IPS-18c (cell line): ENCODE measurements at regions not wholly inside any gene's neighbourhood (a gene's known extent, or its start where the extent isn't known, plus 50 kb on each side); places are given as distances from the start of the nearest gene placed in this dataset.

ENCODE experiments used
- H3K4me3 ChIP-seq: 2 replicates; pipeline ENCODE4 v1.7.0; 2013; ENCODE audit warnings: low read depth, mild to moderate bottlenecking, low read length, moderate library complexity; ENCODE audit not compliant: insufficient read depth
- H3K9me3 ChIP-seq: one replicate; pipeline ENCODE4 v1.6.1; 2013; ENCODE audit warnings: mild to moderate bottlenecking, low read length, moderate library complexity; ENCODE audit not compliant: control insufficient read depth, insufficient read depth

DNA sequence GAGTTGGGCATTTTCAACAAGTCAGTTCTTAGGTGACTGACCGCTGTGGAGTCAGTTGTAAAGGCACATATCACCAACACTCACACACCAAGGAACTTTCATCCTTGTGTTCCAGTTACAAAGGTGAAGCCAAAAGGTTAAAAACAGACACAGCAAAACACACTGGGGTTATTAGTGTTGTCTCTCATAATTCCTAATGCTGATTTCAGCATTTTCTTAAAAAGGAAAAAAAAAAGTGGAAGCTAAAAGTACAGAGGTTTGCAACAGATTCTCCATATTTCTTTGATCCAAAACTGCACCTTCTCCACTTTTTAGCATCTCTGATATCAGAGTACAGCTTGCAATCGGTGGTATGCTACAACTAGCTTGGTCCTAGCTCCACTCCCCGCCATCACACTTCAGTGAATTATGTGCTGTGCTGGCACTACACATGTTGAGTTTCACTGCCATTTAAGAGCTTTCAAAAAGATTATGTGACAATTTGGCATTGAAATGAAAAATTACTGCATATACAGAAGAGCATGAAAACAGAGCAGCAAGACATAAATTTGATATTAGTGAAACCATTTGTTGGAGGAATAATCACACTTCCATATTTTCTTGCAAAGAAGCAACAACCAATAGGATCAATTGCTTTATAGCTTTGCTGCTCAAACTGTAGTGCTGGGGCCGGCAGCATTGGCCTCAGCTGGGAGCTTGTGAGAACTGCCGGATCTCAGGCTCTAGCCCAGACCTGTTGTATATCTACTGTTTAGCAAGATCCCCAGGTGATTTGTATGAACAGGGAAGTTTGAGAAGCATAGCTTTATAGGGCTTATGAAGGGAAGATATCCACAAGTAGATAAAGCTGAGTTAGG is 62.3 kb upstream of the DAPL1 start:
- Histone ChIP-seq H3K9me3 (peaks cover 2% of the 10 kb centered on the region), H3K4me3 (no peak overlapping the region)

DNA sequence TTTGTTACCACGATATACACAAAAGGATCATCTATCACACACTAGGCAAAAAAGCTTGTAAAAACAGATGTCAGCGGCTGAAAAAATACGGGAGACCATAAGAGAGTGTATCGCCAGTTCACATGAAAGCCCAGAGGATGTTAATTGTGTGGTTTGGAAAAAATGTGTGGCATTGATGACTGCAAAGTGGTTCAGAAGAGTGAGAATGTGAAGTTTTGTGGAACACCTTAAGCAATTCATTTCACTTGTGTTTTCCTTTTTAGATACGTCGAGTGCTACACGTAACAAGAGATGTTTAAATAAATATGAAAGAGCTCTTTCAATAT is 61.7 kb upstream of the DAPL1 start:
- Histone ChIP-seq H3K4me3 (no peak overlapping the region), H3K9me3 (peaks cover 2% of the 10 kb centered on the region)

DNA sequence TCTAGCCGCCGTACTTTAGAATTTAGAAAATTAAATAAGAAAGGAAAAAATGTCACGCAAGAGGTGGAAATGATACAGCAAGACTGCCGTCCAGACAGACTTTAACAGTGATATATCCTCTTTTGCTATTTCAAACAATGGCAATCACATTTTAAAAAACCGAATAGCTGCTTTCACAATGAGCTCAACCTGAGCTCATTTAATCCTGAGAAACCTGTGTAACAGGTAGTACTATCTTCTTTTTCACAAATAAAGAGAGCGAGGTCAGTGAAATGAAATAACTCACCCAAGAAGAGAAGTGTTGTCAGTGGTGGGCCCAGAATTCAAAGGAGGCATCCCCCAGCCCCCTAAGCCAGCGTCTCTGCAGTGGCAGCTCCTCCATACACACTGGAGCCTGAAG is 60.7 kb upstream of the DAPL1 start:
- H3K4me3 ChIP-seq: no peak overlapping the region
- peaks cover 2% of the 10 kb centered on the region for H3K9me3 ChIP-seq

DNA sequence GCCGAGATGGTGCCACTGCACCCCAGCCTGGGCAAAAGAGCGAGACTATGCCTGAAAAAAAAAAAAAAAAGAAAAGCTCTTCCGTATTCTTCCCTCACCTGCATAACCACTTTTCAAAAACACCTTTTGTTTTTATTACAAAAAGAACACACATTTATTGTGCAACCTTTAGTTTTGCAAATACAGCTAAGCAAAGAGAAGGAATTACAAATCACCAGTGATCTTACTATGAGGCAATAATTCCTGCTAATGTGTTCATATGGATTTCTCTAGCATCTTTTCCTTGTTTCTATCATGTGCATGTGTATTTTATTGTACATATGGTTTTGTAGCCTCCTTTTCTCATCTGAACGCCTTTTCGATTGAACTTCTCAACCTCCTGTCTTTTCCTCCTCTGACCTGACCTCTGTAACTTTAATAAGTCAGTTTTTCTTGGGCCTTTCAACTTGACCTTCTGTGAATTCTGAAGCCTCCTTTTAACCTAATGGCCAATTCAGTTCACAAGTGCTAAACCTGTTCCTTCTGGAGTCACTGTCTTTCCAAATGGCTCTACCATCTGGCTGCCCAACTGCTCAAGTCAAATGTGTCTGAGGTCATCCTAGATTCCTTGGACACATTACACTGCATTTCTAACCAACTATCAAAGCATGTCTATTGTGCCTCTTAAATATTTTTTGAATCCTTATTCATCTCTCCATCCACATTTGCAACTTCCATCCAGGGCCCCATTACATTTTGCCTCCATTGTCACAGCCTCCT is 59.1 kb upstream of the DAPL1 start:
- H3K4me3 ChIP-seq: no peak overlapping the region
- peaks cover 2% of the 10 kb centered on the region for H3K9me3 ChIP-seq

DNA sequence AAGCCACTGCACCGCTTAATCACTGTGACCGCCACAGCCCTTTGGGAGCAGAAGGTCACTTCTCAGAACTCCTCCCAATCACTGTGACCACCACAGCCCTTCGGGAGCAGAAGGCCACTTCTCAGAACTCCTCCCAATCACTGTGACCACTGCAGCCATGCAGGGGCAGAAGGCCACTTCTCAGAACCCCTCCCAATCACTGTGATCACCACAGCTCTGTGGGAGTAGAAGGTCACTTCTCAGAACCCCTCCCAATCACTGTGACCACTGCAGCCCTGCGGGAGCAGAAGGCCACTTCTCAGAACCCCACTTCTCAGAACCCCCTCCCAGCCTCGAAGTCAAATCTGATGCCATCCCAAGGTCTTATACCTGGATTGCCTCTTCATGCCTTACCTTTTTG is 56.8 kb upstream of the DAPL1 start:
- Histone ChIP-seq H3K4me3 (no peak overlapping the region), H3K9me3 (no peaks in the 10 kb centered on the region)

DNA sequence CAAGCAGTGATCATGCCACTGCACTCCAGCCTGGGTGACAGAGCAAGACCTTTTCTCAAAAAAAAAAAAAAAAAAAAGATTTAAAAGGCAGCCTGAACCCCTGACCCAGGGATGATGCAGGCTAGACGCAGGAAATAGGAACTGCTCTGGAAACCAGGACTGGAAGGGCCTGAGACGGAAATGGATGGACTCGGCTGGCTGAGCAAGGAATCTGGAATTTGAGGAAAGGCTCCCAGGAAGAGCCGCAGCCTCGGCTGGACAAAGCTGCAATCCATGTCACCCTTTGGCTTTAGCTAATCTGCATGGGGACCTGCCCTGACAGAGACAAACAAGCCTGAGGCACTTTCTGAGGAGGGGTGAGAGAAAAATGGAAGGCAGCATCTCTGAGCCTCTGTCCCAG is 55.0 kb upstream of the DAPL1 start:
- no peak overlapping the region for H3K4me3 ChIP-seq
- no peaks in the 10 kb centered on the region for H3K9me3 ChIP-seq

DNA sequence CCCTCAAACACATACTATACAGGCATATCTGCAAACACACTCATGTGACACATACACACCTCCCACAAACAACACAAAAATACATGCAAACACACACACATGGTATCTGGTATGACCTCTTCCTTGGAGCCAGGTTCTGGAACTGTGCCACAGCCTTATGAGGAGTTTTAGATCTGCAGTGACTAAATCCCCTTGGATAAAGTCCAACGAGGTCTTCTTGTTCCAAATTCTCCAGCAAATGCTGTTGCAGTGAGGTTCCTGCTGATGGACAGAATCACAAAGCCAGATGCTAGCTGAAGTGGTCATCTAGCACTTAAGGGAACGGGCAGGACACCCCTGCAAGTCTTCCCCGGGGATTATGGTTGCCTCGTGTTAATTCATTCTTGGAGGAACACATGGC is 54.5 kb upstream of the DAPL1 start:
- H3K4me3 ChIP-seq: no peak overlapping the region
- no peaks in the 10 kb centered on the region for H3K9me3 ChIP-seq

DNA sequence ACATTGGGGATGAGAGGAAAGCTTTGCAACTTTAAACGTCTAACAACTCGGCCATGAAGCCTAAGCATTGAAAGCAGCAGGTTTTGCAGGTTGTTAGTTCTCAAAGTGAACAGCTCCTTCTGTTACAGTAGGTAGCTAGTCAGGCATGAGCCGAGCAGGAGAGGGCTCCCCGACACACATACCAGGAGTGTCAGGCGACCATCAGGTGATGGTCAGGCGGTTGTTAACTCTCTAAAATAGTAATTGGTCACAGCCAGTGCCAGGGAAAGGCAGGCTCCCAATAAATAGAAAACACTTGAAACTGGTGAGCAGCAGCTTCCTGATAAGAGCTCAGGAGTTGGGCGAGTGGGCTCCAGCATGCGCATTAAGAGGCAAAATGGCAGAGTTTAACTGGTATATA is 53.5 kb upstream of the DAPL1 start:
- Histone ChIP-seq H3K9me3 (no peaks in the 10 kb centered on the region), H3K4me3 (no peak overlapping the region)

DNA sequence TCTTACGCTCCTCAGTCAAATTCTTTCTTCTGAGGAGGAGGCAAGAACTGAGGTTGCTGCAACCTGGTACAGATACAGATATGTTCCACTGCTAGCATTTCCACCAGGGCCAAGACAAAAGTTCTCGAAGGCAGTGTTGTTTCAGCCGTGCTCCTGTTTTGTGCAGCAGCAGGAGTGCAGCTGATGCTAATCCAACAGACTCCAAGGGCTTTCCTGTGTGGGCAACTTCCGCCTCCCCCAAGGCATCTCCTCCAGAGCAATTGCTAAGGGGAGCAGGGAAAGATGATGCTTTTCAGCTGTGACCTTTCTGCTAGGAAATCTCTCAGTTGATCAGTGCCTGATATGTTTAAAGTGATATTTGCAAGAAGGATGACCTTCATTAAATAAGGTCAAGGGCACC is 52.6 kb upstream of the DAPL1 start:
- no peak overlapping the region for H3K4me3 ChIP-seq
- H3K9me3 ChIP-seq: no peaks in the 10 kb centered on the region

DNA sequence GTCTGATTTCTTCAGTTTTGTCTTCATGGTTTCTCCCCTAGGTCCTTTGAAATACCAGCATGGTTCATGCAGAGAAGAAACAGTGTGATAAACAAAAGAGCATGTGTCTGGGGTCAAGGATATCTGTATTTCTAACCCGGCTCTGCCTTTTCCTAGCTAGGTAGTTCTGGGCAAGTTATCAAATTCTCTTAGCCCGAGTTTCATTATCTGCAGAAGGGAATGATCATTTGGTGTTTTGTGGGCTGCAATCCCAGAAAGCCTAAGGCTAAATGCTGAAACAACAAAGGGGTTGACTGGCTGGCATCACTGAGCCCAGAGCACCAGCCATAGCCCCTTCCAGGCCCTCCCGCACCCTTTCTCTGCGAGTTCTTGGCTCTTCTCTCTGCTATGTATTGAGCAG is 51.7 kb upstream of the DAPL1 start:
- Histone ChIP-seq H3K9me3 (no peaks in the 10 kb centered on the region), H3K4me3 (no peak overlapping the region)

DNA sequence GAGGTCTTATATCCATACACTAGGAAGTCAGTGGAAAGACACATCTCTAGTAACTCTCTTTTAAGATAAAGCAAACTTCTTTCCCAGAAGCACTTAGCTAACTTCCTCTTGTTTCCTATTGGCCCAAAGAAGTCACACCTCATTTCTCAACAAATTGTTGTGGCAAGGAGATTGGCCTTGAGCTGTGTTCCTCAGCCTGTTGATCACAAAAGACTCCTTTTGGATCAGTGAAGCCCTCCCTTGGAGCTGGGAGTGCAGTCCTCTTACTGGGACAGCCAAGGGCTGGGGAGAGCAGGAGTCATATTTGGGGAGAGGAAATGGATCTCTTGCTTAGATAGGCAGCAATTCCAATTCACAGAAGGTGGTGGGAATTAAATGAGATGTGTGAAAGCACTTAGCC is 51.2 kb upstream of the DAPL1 start:
- H3K4me3 ChIP-seq: no peak overlapping the region
- no peaks in the 10 kb centered on the region for H3K9me3 ChIP-seq

DNA sequence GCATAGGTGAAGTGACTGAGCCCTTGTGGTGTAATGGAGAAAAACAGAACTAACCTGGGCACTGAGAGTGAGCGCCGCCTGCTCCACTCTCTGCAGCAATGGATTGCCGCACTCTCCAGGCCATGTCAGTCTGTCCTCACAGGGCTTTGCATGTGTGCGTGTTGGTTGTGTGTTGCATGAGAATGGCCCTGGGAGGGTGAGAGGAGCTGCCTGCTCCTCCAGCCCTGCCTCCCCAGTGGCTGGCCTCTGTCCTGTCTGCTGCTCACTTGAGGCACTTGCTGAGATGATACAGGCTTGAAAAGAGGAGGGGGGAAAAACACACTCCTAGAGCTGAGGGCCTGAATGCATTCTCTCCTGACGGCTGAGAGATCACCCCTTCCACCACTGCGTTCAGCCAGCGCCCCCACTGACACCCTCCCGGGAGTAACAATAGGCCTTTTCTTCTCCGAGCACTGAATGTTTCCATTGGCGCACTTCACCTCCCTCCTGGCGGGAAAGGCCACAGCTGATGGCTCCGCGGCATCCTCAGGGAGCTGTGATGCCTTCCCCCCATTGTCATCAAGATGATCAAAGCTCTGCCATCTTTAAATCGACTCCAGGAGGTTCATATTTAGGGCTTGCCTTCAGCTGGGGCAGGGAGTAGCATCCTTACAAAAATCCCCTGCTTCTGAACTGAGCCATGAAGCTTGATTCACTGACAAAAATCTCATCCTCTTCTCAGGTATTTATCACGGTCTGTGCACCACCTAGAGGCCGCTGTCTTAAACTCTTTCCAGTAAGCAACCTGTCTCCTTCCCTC is 49.9 kb upstream of the DAPL1 start:
- peak overlapping the region; percentile 16; the same call in 1 of the 2 replicates for H3K4me3 ChIP-seq

More for the DNA sequence above, 49.9 kb upstream of the DAPL1 start:
- H3K9me3 ChIP-seq: no peaks in the 10 kb centered on the region
